KMS-11 (cell line): ENCODE measurements at regions not wholly inside any gene's neighbourhood (a gene's known extent, or its start where the extent isn't known, plus 50 kb on each side); places are given as distances from the start of the nearest gene placed in this dataset.

Experiments used
- H2AFZ ChIP-seq: fragments of 200-600 bp; sonication (generic); 2 replicates; pipeline ENCODE4 v1.6.1; 2016; ENCODE audit warnings: antibody characterized with exemption, mixed run types, low read depth
- H3K27ac ChIP-seq: fragments of 200-600 bp; sonication (generic); 2 replicates; pipeline ENCODE4 v1.6.1; 2016; ENCODE audit warnings: mild to moderate bottlenecking, mixed run types
- H3K27me3 ChIP-seq: fragments of 200-600 bp; sonication (generic); 2 replicates; pipeline ENCODE4 v1.6.1; 2017; ENCODE audit warnings: mild to moderate bottlenecking, low read depth, mixed run types, moderate library complexity; ENCODE audit not compliant: insufficient read depth
- H3K36me3 ChIP-seq: fragments of 200-600 bp; sonication (generic); 2 replicates; pipeline ENCODE4 v1.6.1; 2017; ENCODE audit warnings: mild to moderate bottlenecking, mixed run types; ENCODE audit not compliant: insufficient read depth
- H3K4me1 ChIP-seq: fragments of 200-600 bp; sonication (generic); 2 replicates; pipeline ENCODE4 v1.6.1; 2016; ENCODE audit warnings: mild to moderate bottlenecking, low read depth, mixed run types; ENCODE audit not compliant: poor library complexity, severe bottlenecking
- H3K4me2 ChIP-seq: fragments of 200-600 bp; sonication (generic); 2 replicates; pipeline ENCODE4 v1.7.0; 2016; ENCODE audit warnings: mild to moderate bottlenecking, mixed run types
- H3K4me3 ChIP-seq: fragments of 200-600 bp; sonication (generic); IDR thresholded peaks from 2 replicates; pipeline ENCODE4 v1.6.1; 2017; ENCODE audit warnings: low read depth, low read length, mixed read lengths; ENCODE audit not compliant: insufficient read depth
- H3K79me2 ChIP-seq: fragments of 200-600 bp; sonication (generic); 2 replicates; pipeline ENCODE4 v1.6.1; 2016; ENCODE audit warnings: low read depth, mixed run types; ENCODE audit not compliant: insufficient read depth
- H3K9ac ChIP-seq: fragments of 200-600 bp; sonication (generic); 2 replicates; pipeline ENCODE4 v1.6.1; 2016; ENCODE audit warnings: mild to moderate bottlenecking, mixed run types
- H4K20me1 ChIP-seq: fragments of 200-600 bp; sonication (generic); 2 replicates; pipeline ENCODE4 v1.6.1; 2016; ENCODE audit warnings: mild to moderate bottlenecking, mixed run types; ENCODE audit not compliant: insufficient read depth
- TF ChIP-seq, protein P1 (sequence below): fragments of 200-600 bp; sonication (generic); conservative IDR thresholded peaks from 2 replicates; pipeline ENCODE4 v1.6.1; 2017; ENCODE audit warnings: low read depth, mild to moderate bottlenecking, antibody characterized with exemption, low read length, moderate library complexity, mixed read lengths

DNA sequence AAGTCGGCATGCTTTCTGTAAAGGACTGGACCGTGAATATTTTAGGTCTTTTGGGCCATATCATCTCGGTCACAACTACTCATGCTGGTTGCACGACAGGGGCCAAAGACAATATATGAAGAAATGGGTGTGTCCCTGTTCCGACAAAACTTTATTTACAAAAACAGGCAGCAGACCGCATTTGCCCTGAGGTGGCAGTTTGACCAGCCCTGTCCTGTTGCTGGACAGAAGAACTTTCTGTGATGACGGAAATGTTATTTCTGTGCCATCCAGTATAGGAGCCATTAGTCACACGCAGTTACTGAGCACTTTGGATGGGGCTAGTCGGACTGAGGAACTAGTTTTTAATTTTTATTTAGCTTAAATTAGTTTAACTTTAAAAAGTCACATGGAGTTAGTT, 112.8 kb upstream of the CARD11 start:
- Histone ChIP-seq H4K20me1 (no peaks in the 10 kb centered on the region), H3K4me1 (no peaks in the 10 kb centered on the region), H3K79me2 (no peaks in the 10 kb centered on the region), H3K36me3 (no peaks in the 10 kb centered on the region), H3K9ac (no peak overlapping the region), H3K27ac (no peak overlapping the region), H2AFZ (no peak overlapping the region), H3K27me3 (no peaks in the 10 kb centered on the region), H3K4me2 (no peak overlapping the region), H3K4me3 (no peak overlapping the region)
- TF ChIP-seq, protein P1, sequence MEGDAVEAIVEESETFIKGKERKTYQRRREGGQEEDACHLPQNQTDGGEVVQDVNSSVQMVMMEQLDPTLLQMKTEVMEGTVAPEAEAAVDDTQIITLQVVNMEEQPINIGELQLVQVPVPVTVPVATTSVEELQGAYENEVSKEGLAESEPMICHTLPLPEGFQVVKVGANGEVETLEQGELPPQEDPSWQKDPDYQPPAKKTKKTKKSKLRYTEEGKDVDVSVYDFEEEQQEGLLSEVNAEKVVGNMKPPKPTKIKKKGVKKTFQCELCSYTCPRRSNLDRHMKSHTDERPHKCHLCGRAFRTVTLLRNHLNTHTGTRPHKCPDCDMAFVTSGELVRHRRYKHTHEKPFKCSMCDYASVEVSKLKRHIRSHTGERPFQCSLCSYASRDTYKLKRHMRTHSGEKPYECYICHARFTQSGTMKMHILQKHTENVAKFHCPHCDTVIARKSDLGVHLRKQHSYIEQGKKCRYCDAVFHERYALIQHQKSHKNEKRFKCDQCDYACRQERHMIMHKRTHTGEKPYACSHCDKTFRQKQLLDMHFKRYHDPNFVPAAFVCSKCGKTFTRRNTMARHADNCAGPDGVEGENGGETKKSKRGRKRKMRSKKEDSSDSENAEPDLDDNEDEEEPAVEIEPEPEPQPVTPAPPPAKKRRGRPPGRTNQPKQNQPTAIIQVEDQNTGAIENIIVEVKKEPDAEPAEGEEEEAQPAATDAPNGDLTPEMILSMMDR, result no peak

GRCh38 chr7:3157566-3158287, 114.1 kb upstream of the CARD11 start:
- Histone ChIP-seq H3K4me1 (no peaks in the 10 kb centered on the region), H3K4me2 (no peak overlapping the region), H3K9ac (no peak overlapping the region), H3K27me3 (no peaks in the 10 kb centered on the region), H2AFZ (no peak overlapping the region), H3K4me3 (no peak overlapping the region), H4K20me1 (no peaks in the 10 kb centered on the region), H3K79me2 (no peaks in the 10 kb centered on the region), H3K27ac (no peak overlapping the region), H3K36me3 (no peaks in the 10 kb centered on the region)
- TF ChIP-seq, protein P1, result no peak

GRCh38 chr7:3158341-3158760, 114.7 kb upstream of the CARD11 start:
- H3K27me3 ChIP-seq, result no peaks in the 10 kb centered on the region
- no peak overlapping the region for H3K4me2 ChIP-seq
- H3K4me1 ChIP-seq, result no peaks in the 10 kb centered on the region

GRCh38 chr7:3159039-3159438, 115.4 kb upstream of the CARD11 start:
- no peak overlapping the region for H3K27ac ChIP-seq
- H3K4me1 ChIP-seq, result no peaks in the 10 kb centered on the region
- H3K27me3 ChIP-seq, result no peaks in the 10 kb centered on the region
- no peak overlapping the region for H3K4me2 ChIP-seq
- TF ChIP-seq, protein P1, result no peak
- no peaks in the 10 kb centered on the region for H3K36me3 ChIP-seq
- H3K4me3 ChIP-seq, result no peak overlapping the region
- H4K20me1 ChIP-seq, result no peaks in the 10 kb centered on the region
- H3K79me2 ChIP-seq, result no peaks in the 10 kb centered on the region
- no peak overlapping the region for H3K9ac ChIP-seq
- no peak overlapping the region for H2AFZ ChIP-seq

More at GRCh38 chr7:3158341-3158760, 114.7 kb upstream of the CARD11 start:
- Histone ChIP-seq H3K4me3 (no peak overlapping the region), H2AFZ (no peak overlapping the region), H3K27ac (no peak overlapping the region), H3K79me2 (no peaks in the 10 kb centered on the region), H3K9ac (no peak overlapping the region), H4K20me1 (no peaks in the 10 kb centered on the region), H3K36me3 (no peaks in the 10 kb centered on the region)
- TF ChIP-seq, protein P1, result no peak
